Vagina (tissue), 2 donors: ENCODE measurements at regions not wholly inside any gene's neighbourhood (a gene's known extent, or its start where the extent isn't known, plus 50 kb on each side); places are given as distances from the start of the nearest gene placed in this dataset.

Source experiments
- DNase-seq, 2 donors: peaks; one replicate each; pipeline ENCODE4 v3.0.0-alpha.2; 2017; ENCODE audit errors: extremely low spot score in 2 of 2
- H3K27ac ChIP-seq: fragments of 200-600 bp; sonication (generic); one replicate; pipeline ENCODE4 v1.5.1; 2019
- H3K27me3 ChIP-seq: fragments of 200-600 bp; sonication (generic); one replicate; pipeline ENCODE4 v1.5.1; 2019
- H3K36me3 ChIP-seq, 2 donors: fragments of 200-600 bp; sonication (generic); one replicate each; pipeline ENCODE4 v1.5.1; 2017 to 2019
- H3K4me1 ChIP-seq: fragments of 200-600 bp; sonication (generic); one replicate; pipeline ENCODE4 v1.5.1; 2019
- H3K4me3 ChIP-seq, 2 donors: fragments of 200-600 bp; sonication (generic); 1 replicate in 1 of 2; 2 replicates in 1 of 2; pipeline ENCODE4 v1.5.1; 2016 to 2019
- H3K9me3 ChIP-seq: fragments of 200-600 bp; sonication (generic); one replicate; pipeline ENCODE4 v1.5.1; 2019
- POLR2A ChIP-seq, 2 donors: fragments of 450-650 bp; IDR thresholded peaks; one replicate each; pipeline ENCODE4 v1.6.1; 2017; ENCODE audit warnings: antibody characterized with exemption in 2 of 2, mild to moderate bottlenecking in 2 of 2, moderate library complexity in 2 of 2
- POLR2AphosphoS5 ChIP-seq, 2 donors: sonication (generic); formaldehyde crosslinking; IDR thresholded peaks; one replicate each; pipeline ENCODE4 v1.9.0; 2017; ENCODE audit warnings: antibody characterized with exemption in 2 of 2, mild to moderate bottlenecking in 2 of 2, low read depth in 1 of 2; ENCODE audit not compliant: insufficient read depth in 1 of 2
- intact Hi-C: fragments of 100-400 bp; cut with DNase I; formaldehyde crosslinking; loops from one replicate; pipeline ENCODE4 v1.15.1; 2023
- TF ChIP-seq, protein P1 (sequence below), 3 experiments: fragments of 450-650 bp in 2 of 3; fragments of 200-600 bp in 1 of 3; sonication (generic) in 1 of 3; IDR thresholded peaks; one replicate each; pipeline ENCODE4 v1.5.1; 2017 to 2019; ENCODE audit warnings: antibody characterized with exemption in 3 of 3, mild to moderate bottlenecking in 2 of 3, moderate library complexity in 2 of 3

DNA sequence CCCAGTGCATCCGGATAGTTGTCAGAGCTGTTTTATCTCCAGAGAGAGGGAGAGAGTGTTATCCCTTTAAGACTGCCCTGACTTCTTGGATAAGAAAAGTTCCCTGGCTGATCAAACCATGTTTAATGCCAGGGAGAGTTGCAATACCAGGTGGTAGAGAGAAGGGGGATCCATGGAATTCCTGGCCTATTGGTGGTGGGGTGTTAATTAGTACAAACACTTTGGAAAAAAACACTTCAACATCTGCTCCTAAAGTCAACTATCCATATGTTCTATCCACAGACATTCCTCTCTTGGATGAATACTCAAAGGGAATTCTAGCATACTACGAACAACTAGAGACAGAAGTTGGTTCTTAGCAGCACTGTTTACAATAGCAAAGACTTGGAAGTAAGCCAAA lies 307.2 kb downstream of the TCERG1L start:
- no peak for TF ChIP-seq POLR2AphosphoS5 (IDR thresholded peaks at IDR 0.05; ENCODE audit: insufficient read depth in 1 of 2, low read depth in 1 of 2)
- TF ChIP-seq POLR2A (IDR thresholded peaks at IDR 0.05), result no peak
- TF ChIP-seq, protein P1, sequence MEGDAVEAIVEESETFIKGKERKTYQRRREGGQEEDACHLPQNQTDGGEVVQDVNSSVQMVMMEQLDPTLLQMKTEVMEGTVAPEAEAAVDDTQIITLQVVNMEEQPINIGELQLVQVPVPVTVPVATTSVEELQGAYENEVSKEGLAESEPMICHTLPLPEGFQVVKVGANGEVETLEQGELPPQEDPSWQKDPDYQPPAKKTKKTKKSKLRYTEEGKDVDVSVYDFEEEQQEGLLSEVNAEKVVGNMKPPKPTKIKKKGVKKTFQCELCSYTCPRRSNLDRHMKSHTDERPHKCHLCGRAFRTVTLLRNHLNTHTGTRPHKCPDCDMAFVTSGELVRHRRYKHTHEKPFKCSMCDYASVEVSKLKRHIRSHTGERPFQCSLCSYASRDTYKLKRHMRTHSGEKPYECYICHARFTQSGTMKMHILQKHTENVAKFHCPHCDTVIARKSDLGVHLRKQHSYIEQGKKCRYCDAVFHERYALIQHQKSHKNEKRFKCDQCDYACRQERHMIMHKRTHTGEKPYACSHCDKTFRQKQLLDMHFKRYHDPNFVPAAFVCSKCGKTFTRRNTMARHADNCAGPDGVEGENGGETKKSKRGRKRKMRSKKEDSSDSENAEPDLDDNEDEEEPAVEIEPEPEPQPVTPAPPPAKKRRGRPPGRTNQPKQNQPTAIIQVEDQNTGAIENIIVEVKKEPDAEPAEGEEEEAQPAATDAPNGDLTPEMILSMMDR (IDR thresholded peaks at IDR 0.05), result no peak
- no peak for DNase-seq
- no peaks in the 10 kb centered on the region for H3K27me3 ChIP-seq
- no peak overlapping the region for H3K4me3 ChIP-seq
- intact Hi-C loops, result no loop called here
- H3K27ac ChIP-seq, result no peak overlapping the region
- no peaks in the 10 kb centered on the region for H3K4me1 ChIP-seq
- H3K9me3 ChIP-seq, result no peaks in the 10 kb centered on the region
- no peaks in the 10 kb centered on the region for H3K36me3 ChIP-seq

GRCh38 chr10:131006458-131007256 lies 304.9 kb downstream of the TCERG1L start:
- no peaks in the 10 kb centered on the region for H3K36me3 ChIP-seq
- DNase-seq, result no peak
- H3K4me1 ChIP-seq, result no peaks in the 10 kb centered on the region
- TF ChIP-seq, protein P1 (IDR thresholded peaks at IDR 0.05), result no peak
- no peak for TF ChIP-seq POLR2A (IDR thresholded peaks at IDR 0.05)
- no peak for TF ChIP-seq POLR2AphosphoS5 (IDR thresholded peaks at IDR 0.05; ENCODE audit: insufficient read depth in 1 of 2, low read depth in 1 of 2)
- no peak overlapping the region for H3K4me3 ChIP-seq
- intact Hi-C loops, result no loop called here
- H3K27me3 ChIP-seq, result no peaks in the 10 kb centered on the region
- H3K9me3 ChIP-seq, result no peaks in the 10 kb centered on the region
- H3K27ac ChIP-seq, result no peak overlapping the region

DNA sequence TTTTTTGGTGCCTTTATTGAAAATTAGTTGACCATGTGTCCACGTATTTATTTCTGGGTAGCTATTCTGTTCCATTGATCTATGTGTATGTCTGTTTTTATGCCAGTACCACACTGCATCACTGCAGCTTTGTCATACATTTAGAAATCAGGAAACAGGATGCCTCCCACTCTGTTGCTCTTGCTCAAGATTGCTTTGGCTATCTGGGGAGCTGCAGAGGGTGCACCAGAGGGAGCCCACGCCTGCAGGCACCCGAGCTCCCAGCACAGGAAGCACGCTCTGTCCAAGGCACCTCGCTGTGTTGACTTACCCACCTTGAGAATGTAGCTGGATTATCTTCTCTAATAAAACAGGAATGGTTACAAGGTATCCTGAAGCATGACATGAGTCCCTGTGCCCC lies 301.7 kb downstream of the TCERG1L start:
- no peaks in the 10 kb centered on the region for H3K4me1 ChIP-seq
- no peaks in the 10 kb centered on the region for H3K27me3 ChIP-seq
- intact Hi-C loops, result no loop called here
- no peaks in the 10 kb centered on the region for H3K9me3 ChIP-seq
- TF ChIP-seq POLR2A (IDR thresholded peaks at IDR 0.05), result no peak
- no peaks in the 10 kb centered on the region for H3K36me3 ChIP-seq
- H3K27ac ChIP-seq, result no peak overlapping the region
- DNase-seq, result no peak
- no peak overlapping the region for H3K4me3 ChIP-seq

GRCh38 chr10:131010965-131011575 lies 300.5 kb downstream of the TCERG1L start:
- Histone ChIP-seq H3K9me3 (no peaks in the 10 kb centered on the region), H3K27me3 (no peaks in the 10 kb centered on the region), H3K27ac (no peak overlapping the region), H3K36me3 (no peaks in the 10 kb centered on the region), H3K4me3 (no peak overlapping the region), H3K4me1 (no peaks in the 10 kb centered on the region)
- TF ChIP-seq, protein P1 (IDR thresholded peaks at IDR 0.05), result no peak
- TF ChIP-seq POLR2AphosphoS5 (IDR thresholded peaks at IDR 0.05; ENCODE audit: insufficient read depth in 1 of 2, low read depth in 1 of 2) (no peak), POLR2A (IDR thresholded peaks at IDR 0.05) (no peak)
- intact Hi-C loops, result no loop called here
- no peak for DNase-seq

- Histone ChIP-seq H3K4me3 (no peak overlapping the region), H3K27me3 (no peaks in the 10 kb centered on the region), H3K36me3 (no peaks in the 10 kb centered on the region), H3K9me3 (no peaks in the 10 kb centered on the region), H3K4me1 (no peaks in the 10 kb centered on the region), H3K27ac (no peak overlapping the region)
- intact Hi-C loops, result no loop called here
- DNase-seq, result no peak
- TF ChIP-seq POLR2A (IDR thresholded peaks at IDR 0.05) (no peak), POLR2AphosphoS5 (IDR thresholded peaks at IDR 0.05; ENCODE audit: insufficient read depth in 1 of 2, low read depth in 1 of 2) (no peak)
- TF ChIP-seq, protein P1 (IDR thresholded peaks at IDR 0.05), result no peak
These were observed 299.4 kb downstream of the TCERG1L start for GRCh38 chr10:131011936-131012640.
